ENCODE measurements at regions not wholly inside any gene's neighbourhood (a gene's known extent, or its start where the extent isn't known, plus 50 kb on each side); places are given as distances from the start of the nearest gene placed in this dataset. TPM values are rescaled to one million over a fixed set of nuclear protein-coding genes. Genes with fewer than 3 reads are reported as not detected.

Small RNAs in the stretch of these regions (microRNA-seq; reads per million reads assigned to microRNA genes)
- not detected for gene MIR1302-10
- gene MIR6859-3 = not detected
